GM12878 (cell line): ENCODE measurements at regions not wholly inside any gene's neighbourhood (a gene's known extent, or its start where the extent isn't known, plus 50 kb on each side); places are given as distances from the start of the nearest gene placed in this dataset.

ENCODE experiments used
- ATAC-seq: fragments of 200-7000 bp; cut with Tn5 transposase; 3 replicates; pipeline ENCODE4 v1.9.1; 2020; ENCODE audit warnings: mild to moderate bottlenecking, moderate library complexity
- BruUV-seq: library from RNA; stranded (reverse); fragments of 400-500 nt; replicated peaks from 2 replicates; lab custom pipeline; 2021; lab: Mats Ljungman, UMichigan
- CTCF ChIA-PET: fragments of 300-600 bp; sonication (Branson Sonifier 250); formaldehyde crosslinking; extraction: SDS; loops from one replicate; lab custom pipeline; 2021; ENCODE audit warnings: inconsistent platforms; lab: Yijun Ruan, JAX
- POLR2A ChIA-PET: fragments of 350-600 bp; formaldehyde crosslinking; extraction: SDS; loops from one replicate; lab custom pipeline; 2021; ENCODE audit warnings: inconsistent platforms; lab: Charles Lee
- RAD21 ChIA-PET: fragments of 300-600 bp; sonication (Branson Sonifier 250); formaldehyde crosslinking; loops from one replicate; lab custom pipeline; 2023; ENCODE audit warnings: antibody characterized with exemption; ENCODE audit not compliant: unreplicated experiment; lab: Charles Lee
- SMC1A ChIA-PET: fragments of 300-600 bp; sonication (Branson Sonifier 250); formaldehyde crosslinking; loops from one replicate; lab custom pipeline; 2023; ENCODE audit not compliant: unreplicated experiment, uncharacterized antibody; lab: Charles Lee
- DNase-seq: peaks from one replicate; pipeline ENCODE4 v3.0.0-alpha.2; 2011; ENCODE audit warnings: low read depth, low spot score
- FAIRE-seq: peaks from 3 replicates; lab custom pipeline; 2011; peaks lifted over from hg19 to GRCh38; lab: Jason Lieb, UNC
- H2AFZ ChIP-seq: 2 replicates; pipeline ENCODE4 v1.6.0; 2011; ENCODE audit warnings: low read depth, low read length, control low read depth; ENCODE audit not compliant: control insufficient read depth
- H3K27ac ChIP-seq: 2 replicates; pipeline ENCODE4 v1.5.1; 2011; ENCODE audit warnings: control low read depth; ENCODE audit not compliant: control insufficient read depth, insufficient read depth
- H3K27me3 ChIP-seq, 2 experiments: replicated peaks in 1 of 2; 2 replicates each; pipeline versions ENCODE4 v1.6.0 to v1.6.1; 2011; ENCODE audit warnings: low read length in 1 of 2; ENCODE audit not compliant: control insufficient read depth in 2 of 2, insufficient read depth in 2 of 2
- H3K36me3 ChIP-seq, 2 experiments: 2 replicates each; pipeline ENCODE4 v1.5.1; 2011; ENCODE audit warnings: low read length in 1 of 2; ENCODE audit not compliant: control insufficient read depth in 2 of 2, insufficient read depth in 2 of 2
- H3K4me1 ChIP-seq: 2 replicates; pipeline ENCODE4 v1.6.1; 2011; ENCODE audit warnings: mild to moderate bottlenecking, low read length, moderate library complexity, mixed read lengths; ENCODE audit not compliant: control insufficient read depth, insufficient read depth
- H3K4me2 ChIP-seq: 2 replicates; pipeline ENCODE4 v1.6.0; 2011; ENCODE audit warnings: control low read depth; ENCODE audit not compliant: control insufficient read depth, insufficient read depth
- H3K4me3 ChIP-seq: fragments of 200-600 bp; sonication (generic); 2 replicates; pipeline ENCODE4 v1.5.1; 2016
- H3K79me2 ChIP-seq: 2 replicates; pipeline ENCODE4 v1.6.0; 2011; ENCODE audit warnings: low read length; ENCODE audit not compliant: control insufficient read depth, insufficient read depth
- H3K9ac ChIP-seq: 2 replicates; pipeline ENCODE4 v1.8.0; 2011; ENCODE audit warnings: low read length, control low read depth, mixed read lengths; ENCODE audit not compliant: control insufficient read depth, insufficient read depth
- H3K9me3 ChIP-seq: replicated peaks from 3 replicates; pipeline ENCODE4 v1.5.1; 2011; ENCODE audit warnings: mild to moderate bottlenecking, low read length; ENCODE audit not compliant: control insufficient read depth, insufficient read depth
- H4K20me1 ChIP-seq: 2 replicates; pipeline ENCODE4 v1.6.0; 2011; ENCODE audit not compliant: control insufficient read depth, insufficient read depth
- HDGF ChIP-seq: fragments of 450-650 bp; IDR thresholded peaks from 2 replicates; pipeline ENCODE4 v1.6.1; 2016; ENCODE audit warnings: antibody characterized with exemption
- RAD21 ChIP-seq: IDR thresholded peaks from 2 replicates; pipeline ENCODE4 v1.6.1; 2011; ENCODE audit warnings: mild to moderate bottlenecking, low read depth, low read length, moderate library complexity; ENCODE audit not compliant: insufficient read depth
- RELB ChIP-seq: fragments of 450-650 bp; IDR thresholded peaks from 2 replicates; pipeline ENCODE4 v1.6.1; 2017; ENCODE audit warnings: low read depth, mild to moderate bottlenecking, moderate library complexity
- SPI1 ChIP-seq: IDR thresholded peaks from 2 replicates; pipeline ENCODE4 v1.6.1; 2011; ENCODE audit warnings: low read depth, mild to moderate bottlenecking, low read length, moderate library complexity, borderline replicate concordance; ENCODE audit not compliant: insufficient read depth
- TBL1XR1 ChIP-seq: IDR thresholded peaks from 2 replicates; pipeline ENCODE4 v1.6.1; 2012; ENCODE audit warnings: low read depth, low read length, improper control_type of control experiment
- WRNIP1 ChIP-seq: IDR thresholded peaks from 2 replicates; pipeline ENCODE4 v1.6.1; 2011; ENCODE audit warnings: low read depth, low read length, improper control_type of control experiment, borderline replicate concordance
- WGBS: methylation state at CpG from one replicate; pipeline ENCODE4 v1.1.6; 2016; ENCODE audit warnings: low lambda C conversion rate; ENCODE audit not compliant: insufficient replicate concordance, insufficient coverage; ENCODE audit errors: missing lambda C conversion rate; 5-methylcytosine and 5-hydroxymethylcytosine counted together
- in situ Hi-C: fragments of 300-500 bp; cut with MboI; formaldehyde crosslinking; loops from 9 replicates; pipeline ENCODE4 v1.14.3; 2018; ENCODE audit warnings: mixed read lengths
- intact Hi-C: fragments of 100-400 bp; cut with micrococcal nuclease; formaldehyde crosslinking; loops from one replicate; pipeline ENCODE4 v1.14.2; 2022; ENCODE audit not compliant: unreplicated experiment
- TF ChIP-seq, protein P1 (sequence below): fragments of 450-650 bp; formaldehyde crosslinking; IDR thresholded peaks from 2 replicates; pipeline ENCODE4 v1.4.0; 2020; ENCODE audit warnings: mild to moderate bottlenecking, moderate library complexity
- TF ChIP-seq, protein P2 (sequence below): fragments of 450-650 bp; IDR thresholded peaks from 2 replicates; pipeline ENCODE4 v1.6.1; 2017; ENCODE audit warnings: borderline replicate concordance

DNA sequence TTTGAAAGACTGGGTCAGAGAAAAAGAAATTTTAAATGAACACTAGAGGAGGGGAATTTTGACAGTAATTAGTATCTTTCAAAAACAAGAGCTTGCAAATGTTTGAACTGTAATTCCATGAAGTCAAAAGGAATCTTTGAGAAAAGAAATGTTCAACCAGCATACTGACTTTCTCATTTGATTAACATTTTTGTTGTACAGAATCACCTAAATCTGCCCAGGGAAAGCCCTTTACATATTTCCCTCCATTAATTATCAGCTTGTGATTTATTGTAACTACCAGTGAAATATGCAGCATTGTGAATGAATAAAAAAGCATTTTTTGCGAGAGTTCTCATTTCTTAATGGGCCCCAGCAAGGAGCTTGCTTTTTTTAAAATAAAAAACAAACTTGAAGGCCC, 61.2 kb upstream of the CCDC91 start:
- ChIA-PET POLR2A (no interaction called here), SMC1A (interaction anchor here (1.0 kb wide), 1 partner anchor 29 kb away, joined by 3 read pairs; no protein-coding TSS in a partner anchor), RAD21 (no interaction called here), CTCF (interaction anchor here (0.6 kb wide), 1 partner anchor 9 kb away, joined by 3 read pairs; no protein-coding TSS in a partner anchor)
- Histone ChIP-seq H4K20me1 (no peaks in the 10 kb centered on the region), H3K36me3 (no peaks in the 10 kb centered on the region), H3K4me1 (no peaks in the 10 kb centered on the region), H3K4me2 (no peak overlapping the region), H3K27ac (no peak overlapping the region), H2AFZ (no peak overlapping the region), H3K27me3 (no peaks in the 10 kb centered on the region), H3K9me3 (no peaks in the 10 kb centered on the region), H3K4me3 (no peak overlapping the region), H3K9ac (no peak overlapping the region), H3K79me2 (no peaks in the 10 kb centered on the region)
- ATAC-seq (no peak), FAIRE-seq (no peak), DNase-seq (no peak)
- in situ Hi-C loops (no loop called here), intact Hi-C loops (no loop called here)
- BruUV-seq: no TSS peak
- no peak for TF ChIP-seq SPI1
- TF ChIP-seq RELB: no peak
- no peak for TF ChIP-seq RAD21
- TF ChIP-seq HDGF: no peak
- TF ChIP-seq, protein P1, sequence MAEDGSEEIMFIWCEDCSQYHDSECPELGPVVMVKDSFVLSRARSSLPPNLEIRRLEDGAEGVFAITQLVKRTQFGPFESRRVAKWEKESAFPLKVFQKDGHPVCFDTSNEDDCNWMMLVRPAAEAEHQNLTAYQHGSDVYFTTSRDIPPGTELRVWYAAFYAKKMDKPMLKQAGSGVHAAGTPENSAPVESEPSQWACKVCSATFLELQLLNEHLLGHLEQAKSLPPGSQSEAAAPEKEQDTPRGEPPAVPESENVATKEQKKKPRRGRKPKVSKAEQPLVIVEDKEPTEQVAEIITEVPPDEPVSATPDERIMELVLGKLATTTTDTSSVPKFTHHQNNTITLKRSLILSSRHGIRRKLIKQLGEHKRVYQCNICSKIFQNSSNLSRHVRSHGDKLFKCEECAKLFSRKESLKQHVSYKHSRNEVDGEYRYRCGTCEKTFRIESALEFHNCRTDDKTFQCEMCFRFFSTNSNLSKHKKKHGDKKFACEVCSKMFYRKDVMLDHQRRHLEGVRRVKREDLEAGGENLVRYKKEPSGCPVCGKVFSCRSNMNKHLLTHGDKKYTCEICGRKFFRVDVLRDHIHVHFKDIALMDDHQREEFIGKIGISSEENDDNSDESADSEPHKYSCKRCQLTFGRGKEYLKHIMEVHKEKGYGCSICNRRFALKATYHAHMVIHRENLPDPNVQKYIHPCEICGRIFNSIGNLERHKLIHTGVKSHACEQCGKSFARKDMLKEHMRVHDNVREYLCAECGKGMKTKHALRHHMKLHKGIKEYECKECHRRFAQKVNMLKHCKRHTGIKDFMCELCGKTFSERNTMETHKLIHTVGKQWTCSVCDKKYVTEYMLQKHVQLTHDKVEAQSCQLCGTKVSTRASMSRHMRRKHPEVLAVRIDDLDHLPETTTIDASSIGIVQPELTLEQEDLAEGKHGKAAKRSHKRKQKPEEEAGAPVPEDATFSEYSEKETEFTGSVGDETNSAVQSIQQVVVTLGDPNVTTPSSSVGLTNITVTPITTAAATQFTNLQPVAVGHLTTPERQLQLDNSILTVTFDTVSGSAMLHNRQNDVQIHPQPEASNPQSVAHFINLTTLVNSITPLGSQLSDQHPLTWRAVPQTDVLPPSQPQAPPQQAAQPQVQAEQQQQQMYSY (CRISPR knock-in tag): no peak
- no peak for TF ChIP-seq WRNIP1
- TF ChIP-seq, protein P2, sequence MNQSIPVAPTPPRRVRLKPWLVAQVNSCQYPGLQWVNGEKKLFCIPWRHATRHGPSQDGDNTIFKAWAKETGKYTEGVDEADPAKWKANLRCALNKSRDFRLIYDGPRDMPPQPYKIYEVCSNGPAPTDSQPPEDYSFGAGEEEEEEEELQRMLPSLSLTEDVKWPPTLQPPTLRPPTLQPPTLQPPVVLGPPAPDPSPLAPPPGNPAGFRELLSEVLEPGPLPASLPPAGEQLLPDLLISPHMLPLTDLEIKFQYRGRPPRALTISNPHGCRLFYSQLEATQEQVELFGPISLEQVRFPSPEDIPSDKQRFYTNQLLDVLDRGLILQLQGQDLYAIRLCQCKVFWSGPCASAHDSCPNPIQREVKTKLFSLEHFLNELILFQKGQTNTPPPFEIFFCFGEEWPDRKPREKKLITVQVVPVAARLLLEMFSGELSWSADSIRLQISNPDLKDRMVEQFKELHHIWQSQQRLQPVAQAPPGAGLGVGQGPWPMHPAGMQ: no peak
- no peak for TF ChIP-seq TBL1XR1
- WGBS: 41% methylated on average over 1 of the region's 1 CpG
